Panc1 (cell line): ENCODE measurements at regions not wholly inside any gene's neighbourhood (a gene's known extent, or its start where the extent isn't known, plus 50 kb on each side); places are given as distances from the start of the nearest gene placed in this dataset.

ENCODE experiments used
- ATAC-seq: fragments of 200-7000 bp; cut with Tn5 transposase; 2 replicates; pipeline ENCODE4 v1.9.1; 2020; ENCODE audit warnings: mild to moderate bottlenecking, moderate library complexity
- BruUV-seq: library from RNA; stranded (reverse); fragments of 400-500 nt; replicated peaks from 2 replicates; lab custom pipeline; 2021; lab: Mats Ljungman, UMichigan
- CTCF ChIA-PET: fragments of 300-600 bp; sonication (Branson Sonifier 250); formaldehyde crosslinking; loops from one replicate; lab custom pipeline; 2022; ENCODE audit warnings: antibody characterized with exemption; lab: Charles Lee
- POLR2A ChIA-PET: fragments of 300-600 bp; sonication (Branson Sonifier 250); formaldehyde crosslinking; loops from one replicate; lab custom pipeline; 2022; ENCODE audit warnings: antibody characterized with exemption; lab: Charles Lee
- DNase-seq: peaks from one replicate; pipeline ENCODE4 v3.0.0-alpha.2; 2010; ENCODE audit warnings: low read depth, low spot score
- H3K27ac ChIP-seq: 2 replicates; pipeline ENCODE4 v1.5.1; 2011; ENCODE audit warnings: mild to moderate bottlenecking, low read length, inconsistent platforms
- H3K27me3 ChIP-seq: fragments of 200-500 bp; sonication (Bioruptor generic); 2 replicates; pipeline ENCODE4 v1.6.0; 2014; ENCODE audit warnings: low read length, inconsistent platforms; ENCODE audit not compliant: control insufficient read depth, insufficient read depth
- H3K36me3 ChIP-seq: fragments of 200-500 bp; sonication (Bioruptor generic); 2 replicates; pipeline ENCODE4 v1.5.1; 2014; ENCODE audit warnings: inconsistent platforms, mild to moderate bottlenecking, low read length, moderate library complexity; ENCODE audit not compliant: control insufficient read depth, insufficient read depth
- H3K4me1 ChIP-seq: 2 replicates; pipeline ENCODE4 v1.5.1; 2011; ENCODE audit warnings: inconsistent platforms, mild to moderate bottlenecking, low read length, moderate library complexity; ENCODE audit not compliant: control insufficient read depth, insufficient read depth
- H3K4me3 ChIP-seq, 2 experiments: 2 replicates each; pipeline ENCODE4 v1.5.1; 2011 to 2012; ENCODE audit warnings: low read depth in 2 of 2, low read length in 2 of 2, mild to moderate bottlenecking in 2 of 2, inconsistent platforms in 1 of 2, moderate library complexity in 1 of 2
- H3K9me3 ChIP-seq: fragments of 200-500 bp; sonication (Bioruptor generic); 2 replicates; pipeline ENCODE4 v1.5.1; 2014; ENCODE audit warnings: low read depth, mild to moderate bottlenecking, inconsistent platforms, low read length, moderate library complexity; ENCODE audit not compliant: control insufficient read depth, insufficient read depth
- POLR2AphosphoS5 ChIP-seq: IDR thresholded peaks from 2 replicates; pipeline ENCODE4 v1.6.1; 2012; ENCODE audit warnings: mild to moderate bottlenecking, low read depth, low read length, moderate library complexity
- SIN3A ChIP-seq: IDR thresholded peaks from 2 replicates; pipeline ENCODE4 v1.6.1; 2012; ENCODE audit warnings: low read depth, mild to moderate bottlenecking, low read length, moderate library complexity, borderline replicate concordance; ENCODE audit not compliant: insufficient read depth
- TCF7L2 ChIP-seq: IDR thresholded peaks from 2 replicates; pipeline ENCODE4 v1.6.1; 2011; ENCODE audit warnings: mild to moderate bottlenecking, low read depth, low read length, inconsistent platforms
- in situ Hi-C: cut with HindIII; loops from 2 replicates; pipeline ENCODE4 v1.10.0; 2016; ENCODE audit warnings: low sequenced_read_pairs, low pct_unique_long_range_greater_than_20kb
- intact Hi-C: fragments of 100-400 bp; cut with micrococcal nuclease; formaldehyde crosslinking; loops from one replicate; pipeline ENCODE4 v1.10.0; 2022; ENCODE audit not compliant: unreplicated experiment
- TF ChIP-seq, protein P1 (sequence below), 2 experiments: IDR thresholded peaks; 2 replicates each; pipeline ENCODE4 v1.6.1; 2011 to 2012; ENCODE audit warnings: low read depth in 2 of 2, control low read depth in 1 of 2, low read length in 1 of 2, mild to moderate bottlenecking in 1 of 2, moderate library complexity in 1 of 2; ENCODE audit not compliant: insufficient read depth in 1 of 2
- TF ChIP-seq, protein P2 (sequence below): fragments of 450-650 bp; IDR thresholded peaks from 2 replicates; pipeline ENCODE4 v1.5.1; 2017; ENCODE audit warnings: mild to moderate bottlenecking

DNA sequence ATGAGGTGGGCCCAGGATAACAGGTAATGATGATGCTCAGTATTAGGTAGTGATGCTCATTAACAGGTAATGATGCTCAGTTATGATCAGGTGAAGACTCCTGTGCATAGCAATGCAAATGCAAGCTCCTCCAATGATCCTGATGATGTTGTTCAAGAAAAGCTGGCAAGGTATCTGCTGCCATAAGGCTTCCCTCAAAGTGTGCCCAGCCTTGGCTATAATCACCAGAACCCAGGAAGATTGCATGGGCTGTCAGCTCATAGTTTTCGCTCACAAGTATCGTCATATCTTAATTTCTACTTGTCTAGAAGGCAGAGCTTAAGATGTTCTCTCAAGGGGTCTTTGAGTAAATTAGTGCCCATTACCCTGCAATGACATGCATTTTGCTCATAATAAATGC is 366.2 kb upstream of the CLNK start:
- H3K9me3 ChIP-seq: no peaks in the 10 kb centered on the region
- H3K4me1 ChIP-seq: no peaks in the 10 kb centered on the region
- no peak for DNase-seq
- intact Hi-C loops (no loop called here), in situ Hi-C loops (no loop called here)
- H3K27ac ChIP-seq: no peak overlapping the region
- H3K36me3 ChIP-seq: no peaks in the 10 kb centered on the region
- no TSS peak for BruUV-seq
- ChIA-PET POLR2A (no interaction called here), CTCF (no interaction called here)
- no peak for ATAC-seq
- no peak overlapping the region for H3K4me3 ChIP-seq
- no peaks in the 10 kb centered on the region for H3K27me3 ChIP-seq
- TF ChIP-seq TCF7L2 (no peak), SIN3A (no peak), POLR2AphosphoS5 (no peak)
- TF ChIP-seq, protein P1, sequence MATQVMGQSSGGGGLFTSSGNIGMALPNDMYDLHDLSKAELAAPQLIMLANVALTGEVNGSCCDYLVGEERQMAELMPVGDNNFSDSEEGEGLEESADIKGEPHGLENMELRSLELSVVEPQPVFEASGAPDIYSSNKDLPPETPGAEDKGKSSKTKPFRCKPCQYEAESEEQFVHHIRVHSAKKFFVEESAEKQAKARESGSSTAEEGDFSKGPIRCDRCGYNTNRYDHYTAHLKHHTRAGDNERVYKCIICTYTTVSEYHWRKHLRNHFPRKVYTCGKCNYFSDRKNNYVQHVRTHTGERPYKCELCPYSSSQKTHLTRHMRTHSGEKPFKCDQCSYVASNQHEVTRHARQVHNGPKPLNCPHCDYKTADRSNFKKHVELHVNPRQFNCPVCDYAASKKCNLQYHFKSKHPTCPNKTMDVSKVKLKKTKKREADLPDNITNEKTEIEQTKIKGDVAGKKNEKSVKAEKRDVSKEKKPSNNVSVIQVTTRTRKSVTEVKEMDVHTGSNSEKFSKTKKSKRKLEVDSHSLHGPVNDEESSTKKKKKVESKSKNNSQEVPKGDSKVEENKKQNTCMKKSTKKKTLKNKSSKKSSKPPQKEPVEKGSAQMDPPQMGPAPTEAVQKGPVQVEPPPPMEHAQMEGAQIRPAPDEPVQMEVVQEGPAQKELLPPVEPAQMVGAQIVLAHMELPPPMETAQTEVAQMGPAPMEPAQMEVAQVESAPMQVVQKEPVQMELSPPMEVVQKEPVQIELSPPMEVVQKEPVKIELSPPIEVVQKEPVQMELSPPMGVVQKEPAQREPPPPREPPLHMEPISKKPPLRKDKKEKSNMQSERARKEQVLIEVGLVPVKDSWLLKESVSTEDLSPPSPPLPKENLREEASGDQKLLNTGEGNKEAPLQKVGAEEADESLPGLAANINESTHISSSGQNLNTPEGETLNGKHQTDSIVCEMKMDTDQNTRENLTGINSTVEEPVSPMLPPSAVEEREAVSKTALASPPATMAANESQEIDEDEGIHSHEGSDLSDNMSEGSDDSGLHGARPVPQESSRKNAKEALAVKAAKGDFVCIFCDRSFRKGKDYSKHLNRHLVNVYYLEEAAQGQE (IDR thresholded peaks at IDR 0.05; ENCODE audit: insufficient read depth in 1 of 2, low read depth in 2 of 2, low read length in 1 of 2): no peak

DNA sequence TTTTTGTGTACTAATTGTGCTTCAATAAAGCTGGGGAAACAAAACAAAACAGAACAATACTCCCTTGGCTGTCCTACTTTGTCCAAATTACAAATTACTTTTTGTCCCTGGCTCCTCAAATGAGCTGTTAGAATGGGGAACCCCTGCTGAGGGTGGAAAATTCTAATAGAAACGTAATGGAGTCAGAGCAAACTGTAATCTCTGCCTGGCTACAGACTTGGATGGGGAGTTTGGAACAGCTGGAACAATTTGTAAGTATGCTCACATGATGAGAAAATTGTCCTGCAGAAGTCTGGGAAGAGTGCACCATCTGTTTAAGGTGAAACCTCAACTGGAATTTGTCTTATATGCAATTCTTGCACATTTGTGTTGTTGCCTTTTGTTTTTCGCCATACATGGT is 364.4 kb upstream of the CLNK start:
- ChIA-PET CTCF (no interaction called here), POLR2A (no interaction called here)
- H3K36me3 ChIP-seq: no peaks in the 10 kb centered on the region
- H3K4me1 ChIP-seq: no peaks in the 10 kb centered on the region
- no TSS peak for BruUV-seq
- TF ChIP-seq, protein P2, sequence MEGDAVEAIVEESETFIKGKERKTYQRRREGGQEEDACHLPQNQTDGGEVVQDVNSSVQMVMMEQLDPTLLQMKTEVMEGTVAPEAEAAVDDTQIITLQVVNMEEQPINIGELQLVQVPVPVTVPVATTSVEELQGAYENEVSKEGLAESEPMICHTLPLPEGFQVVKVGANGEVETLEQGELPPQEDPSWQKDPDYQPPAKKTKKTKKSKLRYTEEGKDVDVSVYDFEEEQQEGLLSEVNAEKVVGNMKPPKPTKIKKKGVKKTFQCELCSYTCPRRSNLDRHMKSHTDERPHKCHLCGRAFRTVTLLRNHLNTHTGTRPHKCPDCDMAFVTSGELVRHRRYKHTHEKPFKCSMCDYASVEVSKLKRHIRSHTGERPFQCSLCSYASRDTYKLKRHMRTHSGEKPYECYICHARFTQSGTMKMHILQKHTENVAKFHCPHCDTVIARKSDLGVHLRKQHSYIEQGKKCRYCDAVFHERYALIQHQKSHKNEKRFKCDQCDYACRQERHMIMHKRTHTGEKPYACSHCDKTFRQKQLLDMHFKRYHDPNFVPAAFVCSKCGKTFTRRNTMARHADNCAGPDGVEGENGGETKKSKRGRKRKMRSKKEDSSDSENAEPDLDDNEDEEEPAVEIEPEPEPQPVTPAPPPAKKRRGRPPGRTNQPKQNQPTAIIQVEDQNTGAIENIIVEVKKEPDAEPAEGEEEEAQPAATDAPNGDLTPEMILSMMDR: no peak
- no peak for DNase-seq
- H3K27me3 ChIP-seq: no peaks in the 10 kb centered on the region
- H3K27ac ChIP-seq: no peak overlapping the region
- ATAC-seq: no peak
- intact Hi-C loops (no loop called here), in situ Hi-C loops (no loop called here)
- H3K4me3 ChIP-seq: no peak overlapping the region
- H3K9me3 ChIP-seq: no peaks in the 10 kb centered on the region

DNA sequence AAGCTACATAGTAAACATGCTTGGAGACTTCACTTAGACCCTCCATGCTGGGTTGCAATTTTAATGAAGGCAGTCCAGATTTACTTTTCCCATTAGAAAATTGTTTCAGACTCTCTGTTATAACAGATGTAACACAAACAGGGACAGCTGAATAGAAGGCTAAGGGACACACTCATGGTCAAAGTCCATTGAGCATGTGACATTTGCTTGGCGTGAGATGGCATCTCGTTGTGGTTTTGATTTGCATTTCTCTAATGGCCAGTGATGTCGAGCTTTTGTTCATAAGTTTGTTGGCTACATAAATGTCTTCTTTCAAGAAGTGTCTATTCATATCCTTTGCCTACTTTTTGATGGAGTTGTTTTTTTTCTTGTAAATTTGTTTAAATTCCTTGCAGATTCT is 358.2 kb upstream of the CLNK start:
- no peaks in the 10 kb centered on the region for H3K36me3 ChIP-seq
- no peak overlapping the region for H3K4me3 ChIP-seq
- in situ Hi-C loops (no loop called here), intact Hi-C loops (no loop called here)
- CTCF ChIA-PET: no interaction called here
- ATAC-seq (no peak), DNase-seq (no peak)
- POLR2A ChIA-PET: no interaction called here
- H3K27me3 ChIP-seq: no peaks in the 10 kb centered on the region
- no peaks in the 10 kb centered on the region for H3K4me1 ChIP-seq
- H3K27ac ChIP-seq: no peak overlapping the region
- TF ChIP-seq TCF7L2 (no peak), POLR2AphosphoS5 (no peak), SIN3A (no peak)
- TF ChIP-seq, protein P1 (IDR thresholded peaks at IDR 0.05; ENCODE audit: insufficient read depth in 1 of 2, low read depth in 2 of 2, low read length in 1 of 2): no peak
- TF ChIP-seq, protein P2: no peak
- no peaks in the 10 kb centered on the region for H3K9me3 ChIP-seq
- no TSS peak for BruUV-seq
